ENCODE measurements at regions not wholly inside any gene's neighbourhood (a gene's known extent, or its start where the extent isn't known, plus 50 kb on each side); places are given as distances from the start of the nearest gene placed in this dataset.

DNA sequence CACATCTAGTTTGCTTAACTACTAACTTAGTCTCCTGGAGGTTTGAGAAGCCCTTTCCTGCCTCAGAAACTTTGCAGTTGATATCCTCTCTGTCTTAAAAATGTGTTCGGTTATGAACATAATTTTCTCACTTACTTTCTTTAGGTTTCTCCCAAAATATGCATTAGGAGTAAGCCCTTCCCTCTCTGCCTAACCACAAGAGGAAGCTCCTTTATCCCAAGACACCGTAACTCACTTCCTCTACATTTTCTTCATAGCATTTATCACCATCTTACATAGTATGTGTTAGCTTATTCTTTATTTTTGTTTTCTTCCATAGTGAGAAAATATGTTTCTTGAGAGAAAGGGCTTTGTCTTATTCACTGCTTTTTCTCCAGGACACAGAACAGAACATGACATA, 952.5 kb upstream of the ATXN8OS start:
- ATAC-seq (no peak), DNase-seq (no peak)
- 62 to 68% (median 67%) methylated on average over 2 of the region's 2 CpGs for WGBS, 4 donors
- Histone ChIP-seq H3K27ac (no peak overlapping the region), H3K36me3 (no peaks in the 10 kb centered on the region), H3K9me3 (no peaks in the 10 kb centered on the region), H3K27me3 (no peaks in the 10 kb centered on the region), H3K4me3 (no peak overlapping the region), H3K4me1 (no peaks in the 10 kb centered on the region)
- intact Hi-C loops (cut with DNase I), result no loop called here
- TF ChIP-seq, protein P1, sequence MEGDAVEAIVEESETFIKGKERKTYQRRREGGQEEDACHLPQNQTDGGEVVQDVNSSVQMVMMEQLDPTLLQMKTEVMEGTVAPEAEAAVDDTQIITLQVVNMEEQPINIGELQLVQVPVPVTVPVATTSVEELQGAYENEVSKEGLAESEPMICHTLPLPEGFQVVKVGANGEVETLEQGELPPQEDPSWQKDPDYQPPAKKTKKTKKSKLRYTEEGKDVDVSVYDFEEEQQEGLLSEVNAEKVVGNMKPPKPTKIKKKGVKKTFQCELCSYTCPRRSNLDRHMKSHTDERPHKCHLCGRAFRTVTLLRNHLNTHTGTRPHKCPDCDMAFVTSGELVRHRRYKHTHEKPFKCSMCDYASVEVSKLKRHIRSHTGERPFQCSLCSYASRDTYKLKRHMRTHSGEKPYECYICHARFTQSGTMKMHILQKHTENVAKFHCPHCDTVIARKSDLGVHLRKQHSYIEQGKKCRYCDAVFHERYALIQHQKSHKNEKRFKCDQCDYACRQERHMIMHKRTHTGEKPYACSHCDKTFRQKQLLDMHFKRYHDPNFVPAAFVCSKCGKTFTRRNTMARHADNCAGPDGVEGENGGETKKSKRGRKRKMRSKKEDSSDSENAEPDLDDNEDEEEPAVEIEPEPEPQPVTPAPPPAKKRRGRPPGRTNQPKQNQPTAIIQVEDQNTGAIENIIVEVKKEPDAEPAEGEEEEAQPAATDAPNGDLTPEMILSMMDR (IDR thresholded peaks at IDR 0.05), result no peak
- no peak for TF ChIP-seq POLR2A (IDR thresholded peaks at IDR 0.05)

DNA sequence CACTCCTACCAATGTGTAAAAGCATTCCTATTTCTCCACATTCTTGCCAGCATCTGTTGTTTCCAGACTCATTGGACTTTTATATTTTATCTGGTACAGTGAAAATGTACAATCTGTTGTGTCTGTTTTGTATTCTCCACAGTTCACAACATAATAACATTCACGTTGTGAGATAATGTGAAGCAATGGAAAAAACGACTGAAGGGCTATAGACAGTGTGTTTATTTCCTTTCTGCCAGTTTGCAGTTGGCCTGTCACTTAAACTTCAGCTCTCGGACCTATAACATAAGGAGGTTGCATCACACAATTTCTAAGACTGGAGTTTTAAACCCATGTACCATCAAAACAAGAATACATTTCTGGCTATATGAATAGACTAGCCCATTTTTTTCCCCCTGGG, 965.5 kb upstream of the ATXN8OS start:
- H3K9me3 ChIP-seq, result peaks cover 0 to 8% (median 0%) of the 10 kb centered on the region in 12 donors
- ATAC-seq (no peak), DNase-seq (no peak)
- intact Hi-C loops (cut with DNase I), result no loop called here
- no peak for TF ChIP-seq POLR2A (IDR thresholded peaks at IDR 0.05)
- TF ChIP-seq, protein P1 (IDR thresholded peaks at IDR 0.05), result no peak
- no peak overlapping the region for H3K27ac ChIP-seq
- H3K4me3 ChIP-seq, result no peak overlapping the region
- no peaks in the 10 kb centered on the region for H3K27me3 ChIP-seq
- WGBS, 4 donors, result 53 to 58% (median 55%) methylated on average over 3 of the region's 3 CpGs
- no peaks in the 10 kb centered on the region for H3K36me3 ChIP-seq
- H3K4me1 ChIP-seq, result no peaks in the 10 kb centered on the region

DNA sequence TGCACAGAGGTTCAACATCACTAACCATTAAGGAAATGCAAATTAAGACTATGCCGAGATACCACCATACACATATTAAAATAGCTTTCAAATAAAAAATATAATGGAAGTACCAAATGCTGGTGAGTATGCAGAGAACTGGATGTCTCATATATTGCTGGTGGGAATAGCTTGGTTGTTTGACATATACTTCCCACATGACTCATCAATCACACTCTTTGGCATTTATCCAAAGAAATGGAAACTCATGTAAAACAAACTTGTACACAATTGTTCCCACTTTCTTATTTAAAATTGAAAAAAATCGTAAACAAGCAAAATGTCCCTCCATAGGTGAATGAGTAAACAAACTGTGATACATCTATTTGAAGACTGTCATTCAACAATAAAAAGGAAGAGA, 982.6 kb upstream of the ATXN8OS start:
- no peak for ATAC-seq
- TF ChIP-seq POLR2A (IDR thresholded peaks at IDR 0.05), result no peak
- TF ChIP-seq, protein P1 (IDR thresholded peaks at IDR 0.05), result no peak
- intact Hi-C loops (cut with DNase I), result no loop called here

DNA sequence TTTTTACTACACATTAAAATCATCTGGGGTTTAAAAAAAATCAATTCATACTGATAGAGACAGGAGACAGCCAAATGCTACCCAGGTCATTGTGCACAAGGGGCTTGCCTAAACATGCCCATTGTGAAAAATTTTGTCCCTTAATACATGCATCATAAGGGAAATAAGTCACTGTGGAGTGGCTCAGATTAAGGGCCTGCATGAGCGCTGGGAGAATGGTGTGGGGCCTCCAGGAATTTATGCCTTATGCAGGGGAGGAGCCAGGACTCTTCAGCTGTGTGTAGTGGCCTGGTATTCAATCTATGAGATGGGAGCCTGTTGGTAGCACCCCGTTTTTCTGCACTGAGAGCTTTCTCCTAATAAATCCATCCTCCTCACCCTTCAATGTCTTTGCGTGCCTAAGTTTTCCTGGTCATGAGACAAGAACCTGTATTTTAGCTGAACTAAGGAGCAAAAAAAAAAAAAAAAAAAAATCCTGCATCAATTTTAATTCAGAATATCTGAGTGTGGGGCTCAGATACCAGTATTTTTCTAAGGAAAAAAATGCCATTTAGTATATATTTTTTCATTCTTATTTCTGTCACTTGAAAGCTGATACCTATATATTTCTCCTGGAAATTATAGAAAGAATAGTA, 997.6 kb upstream of the ATXN8OS start:
- TF ChIP-seq, protein P1 (IDR thresholded peaks at IDR 0.05), result no peak
- TF ChIP-seq POLR2A (IDR thresholded peaks at IDR 0.05), result no peak
- ATAC-seq (no peak), DNase-seq (no peak)
- no peaks in the 10 kb centered on the region for H3K27me3 ChIP-seq
- no peak overlapping the region for H3K4me3 ChIP-seq
- no peaks in the 10 kb centered on the region for H3K36me3 ChIP-seq
- 35 to 77% (median 59%) methylated on average over 3 of the region's 3 CpGs for WGBS, 4 donors
- H3K9me3 ChIP-seq, result peaks cover 0 to 46% (median 12%) of the 10 kb centered on the region in 12 donors
- no peak overlapping the region for H3K27ac ChIP-seq
- intact Hi-C loops (cut with DNase I), result no loop called here
- H3K4me1 ChIP-seq, result no peaks in the 10 kb centered on the region

More for the DNA sequence above, 982.6 kb upstream of the ATXN8OS start:
- H3K27me3 ChIP-seq, result no peaks in the 10 kb centered on the region
- H3K4me1 ChIP-seq, result no peaks in the 10 kb centered on the region
- H3K36me3 ChIP-seq, result no peaks in the 10 kb centered on the region
- peaks cover 0 to 8% (median 0%) of the 10 kb centered on the region in 12 donors for H3K9me3 ChIP-seq
- 86 to 91% (median 90%) methylated on average over 2 of the region's 2 CpGs for WGBS, 4 donors
- no peak overlapping the region for H3K27ac ChIP-seq
- H3K4me3 ChIP-seq, result no peak overlapping the region
- DNase-seq, result no peak

All from heart left ventricle (tissue), 16 donors.